HG03520 (cell line): ENCODE measurements at regions not wholly inside any gene's neighbourhood (a gene's known extent, or its start where the extent isn't known, plus 50 kb on each side); places are given as distances from the start of the nearest gene placed in this dataset.
"Not testable (repeated sequence)": the region's sequence is repeated elsewhere in the genome, so short reads cannot be mapped to it uniquely, and the experiment has no call there.

Experiments
- ATAC-seq: cut with Tn5 transposase; IDR thresholded peaks from one replicate; pipeline ENCODE4 v1.9.1; 2021; ENCODE audit warnings: mild to moderate bottlenecking, moderate library complexity; ENCODE audit not compliant: unreplicated experiment

GRCh38 chr5:145395151-145395550 lies 440.0 kb downstream of the PRELID2 start:
- ATAC-seq, result not testable (repeated sequence)

- no peak for ATAC-seq
Measured at GRCh38 chr5:145393426-145393825, 441.7 kb downstream of the PRELID2 start.

- no peak for ATAC-seq
Measured at GRCh38 chr5:145389047-145389446, 446.1 kb downstream of the PRELID2 start.

GRCh38 chr5:145385276-145385675 lies 449.9 kb downstream of the PRELID2 start:
- no peak for ATAC-seq

- no peak for ATAC-seq
Measured at GRCh38 chr5:145378226-145378625, 456.9 kb downstream of the PRELID2 start.

- ATAC-seq, result no peak
Measured at GRCh38 chr5:145375521-145375920, 459.6 kb downstream of the PRELID2 start.

GRCh38 chr5:145365464-145365863 lies 469.7 kb downstream of the PRELID2 start:
- no peak for ATAC-seq

GRCh38 chr5:145362266-145362665 lies 472.9 kb downstream of the PRELID2 start:
- no peak for ATAC-seq

GRCh38 chr5:145360936-145361335 lies 474.2 kb downstream of the PRELID2 start:
- ATAC-seq, result no peak

- ATAC-seq, result no peak
Measured at GRCh38 chr5:145350513-145350912, 484.6 kb downstream of the PRELID2 start.

GRCh38 chr5:145347026-145347616 lies 488.0 kb downstream of the PRELID2 start:
- ATAC-seq, result peak; percentile 71

GRCh38 chr5:145345511-145346287 lies 489.4 kb downstream of the PRELID2 start:
- ATAC-seq, result no peak

- ATAC-seq, result no peak
Measured at GRCh38 chr5:145341842-145342241, 493.3 kb downstream of the PRELID2 start.

GRCh38 chr5:145340099-145340498 lies 495.0 kb downstream of the PRELID2 start:
- no peak for ATAC-seq

- no peak for ATAC-seq
Measured at GRCh38 chr5:145324767-145325479, 510.2 kb downstream of the PRELID2 start.

- no peak for ATAC-seq
Measured at GRCh38 chr5:145324101-145324500, 511.0 kb downstream of the PRELID2 start.

GRCh38 chr5:145316282-145316681 lies 518.9 kb downstream of the PRELID2 start:
- peak; percentile 81 for ATAC-seq

GRCh38 chr5:145307866-145308382 lies 527.2 kb downstream of the PRELID2 start:
- no peak for ATAC-seq

- ATAC-seq, result no peak
Measured at GRCh38 chr5:145295236-145295835, 539.8 kb downstream of the PRELID2 start.

- ATAC-seq, result no peak
Measured at GRCh38 chr5:145294331-145294730, 540.8 kb downstream of the PRELID2 start.

GRCh38 chr5:145293716-145294115 lies 541.4 kb downstream of the PRELID2 start:
- no peak for ATAC-seq
